ENCODE measurements at regions not wholly inside any gene's neighbourhood (a gene's known extent, or its start where the extent isn't known, plus 50 kb on each side); places are given as distances from the start of the nearest gene placed in this dataset.

DNA sequence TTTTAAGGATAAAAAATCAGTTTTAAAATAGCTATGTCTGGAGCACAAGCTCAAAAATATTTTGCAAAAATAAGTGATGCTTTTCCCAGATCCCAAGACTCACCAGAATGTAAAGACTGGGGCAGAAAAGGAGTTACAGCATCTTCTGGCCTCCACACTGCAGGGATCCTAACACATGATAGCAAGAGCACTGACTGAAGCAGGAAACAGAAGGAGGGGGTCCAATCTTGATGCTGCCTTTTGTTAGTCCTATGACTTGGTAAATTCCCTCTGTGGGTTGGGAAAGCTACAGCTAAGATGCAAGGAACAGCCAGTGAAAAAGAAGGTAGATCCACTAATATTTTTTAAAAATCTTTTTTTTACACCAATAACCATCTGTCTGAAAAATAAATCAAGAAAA is 54.2 kb upstream of the TNR start:
- no peaks in the 10 kb centered on the region for H3K27me3 ChIP-seq (replicated peaks; ENCODE audit: insufficient read depth)

DNA sequence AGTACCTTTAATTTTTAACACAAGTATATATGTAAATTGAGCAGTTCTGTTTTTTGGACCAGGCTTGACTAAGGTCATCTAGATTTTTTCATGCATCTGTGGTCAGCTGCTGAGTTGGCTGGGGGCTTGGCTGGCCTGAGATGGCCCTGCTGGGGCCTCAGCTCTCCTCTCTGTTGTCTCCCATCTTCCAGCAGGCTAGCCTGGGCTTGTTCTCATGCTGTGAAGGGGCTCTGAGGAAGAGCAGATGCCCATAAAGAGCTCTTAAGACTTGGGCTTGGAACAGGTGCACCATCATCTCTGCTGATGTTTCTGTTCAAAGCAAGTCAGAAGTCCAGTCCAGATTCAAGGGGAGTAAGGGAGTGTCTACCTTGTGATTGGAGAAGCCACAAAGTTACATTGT is 51.2 kb upstream of the TNR start:
- Histone ChIP-seq H3K27me3 (replicated peaks; ENCODE audit: insufficient read depth) (no peaks in the 10 kb centered on the region), H3K27ac (peak overlapping the region; percentile 61 to 67), H3K4me3 (no peak overlapping the region), H3K36me3 (no peaks in the 10 kb centered on the region), H3K9me3 (no peaks in the 10 kb centered on the region), H3K4me1 (ENCODE audit: control insufficient read depth in 1 of 2, low read depth in 2 of 2) (peaks cover 14 to 63% of the 10 kb centered on the region in 2 donors)
- no peak for DNase-seq (ENCODE audit: low spot score)
- TF ChIP-seq, protein P1, sequence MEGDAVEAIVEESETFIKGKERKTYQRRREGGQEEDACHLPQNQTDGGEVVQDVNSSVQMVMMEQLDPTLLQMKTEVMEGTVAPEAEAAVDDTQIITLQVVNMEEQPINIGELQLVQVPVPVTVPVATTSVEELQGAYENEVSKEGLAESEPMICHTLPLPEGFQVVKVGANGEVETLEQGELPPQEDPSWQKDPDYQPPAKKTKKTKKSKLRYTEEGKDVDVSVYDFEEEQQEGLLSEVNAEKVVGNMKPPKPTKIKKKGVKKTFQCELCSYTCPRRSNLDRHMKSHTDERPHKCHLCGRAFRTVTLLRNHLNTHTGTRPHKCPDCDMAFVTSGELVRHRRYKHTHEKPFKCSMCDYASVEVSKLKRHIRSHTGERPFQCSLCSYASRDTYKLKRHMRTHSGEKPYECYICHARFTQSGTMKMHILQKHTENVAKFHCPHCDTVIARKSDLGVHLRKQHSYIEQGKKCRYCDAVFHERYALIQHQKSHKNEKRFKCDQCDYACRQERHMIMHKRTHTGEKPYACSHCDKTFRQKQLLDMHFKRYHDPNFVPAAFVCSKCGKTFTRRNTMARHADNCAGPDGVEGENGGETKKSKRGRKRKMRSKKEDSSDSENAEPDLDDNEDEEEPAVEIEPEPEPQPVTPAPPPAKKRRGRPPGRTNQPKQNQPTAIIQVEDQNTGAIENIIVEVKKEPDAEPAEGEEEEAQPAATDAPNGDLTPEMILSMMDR (IDR thresholded peaks at IDR 0.05) = no peak
- no peak for ATAC-seq (ENCODE audit: insufficient number of reproducible peaks, low FRiP score, low read depth)

More for the DNA sequence above, 54.2 kb upstream of the TNR start:
- Histone ChIP-seq H3K4me3 (no peak overlapping the region), H3K9me3 (no peaks in the 10 kb centered on the region), H3K36me3 (no peaks in the 10 kb centered on the region), H3K4me1 (ENCODE audit: control insufficient read depth in 1 of 2, low read depth in 2 of 2) (peaks cover 11 to 39% of the 10 kb centered on the region in 2 donors), H3K27ac (no peak overlapping the region)
- DNase-seq (ENCODE audit: low spot score) (no peak), ATAC-seq (ENCODE audit: insufficient number of reproducible peaks, low FRiP score, low read depth) (no peak)
- TF ChIP-seq, protein P1 (IDR thresholded peaks at IDR 0.05) = no peak

DNA sequence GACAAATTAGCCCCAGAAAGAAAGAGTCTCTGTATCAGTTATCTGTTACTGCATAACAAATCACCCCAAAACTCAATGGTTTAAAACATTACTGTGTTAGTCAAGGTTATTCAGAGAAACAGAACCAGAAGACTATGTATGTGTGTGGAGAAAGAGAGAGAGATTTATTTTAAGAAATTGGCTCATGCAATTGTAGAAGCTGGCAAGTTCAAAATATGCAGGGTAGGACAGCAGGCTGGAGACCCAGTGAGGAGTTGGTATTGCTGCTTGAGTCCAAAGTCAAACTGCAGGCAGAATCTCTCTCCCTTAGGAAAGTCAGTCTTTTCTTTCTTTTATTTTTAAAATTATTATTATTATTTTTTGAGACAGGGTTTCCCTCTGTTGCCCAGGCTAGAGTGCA is 50.2 kb upstream of the TNR start:
- no peak for ATAC-seq (ENCODE audit: insufficient number of reproducible peaks, low FRiP score, low read depth)
- no peak for DNase-seq (ENCODE audit: low spot score)
- H3K4me3 ChIP-seq = no peak overlapping the region
- no peaks in the 10 kb centered on the region for H3K27me3 ChIP-seq (replicated peaks; ENCODE audit: insufficient read depth)
- H3K36me3 ChIP-seq = no peaks in the 10 kb centered on the region
- TF ChIP-seq, protein P1 (IDR thresholded peaks at IDR 0.05) = no peak
- no peaks in the 10 kb centered on the region for H3K9me3 ChIP-seq
- peaks cover 14 to 66% of the 10 kb centered on the region in 2 donors for H3K4me1 ChIP-seq (ENCODE audit: control insufficient read depth in 1 of 2, low read depth in 2 of 2)
- peak overlapping the region; percentile 67 to 87 for H3K27ac ChIP-seq

Data from thoracic aorta (tissue), 2 donors.